Stimulated activated naive B cell treated with anti-CD40 and anti-IgM and Interleukin-4, amounts not matched to agents 10 μg/mL and 1 μg/mL and 100 μg/mL, for 72 hours (primary cell): ENCODE measurements at regions not wholly inside any gene's neighbourhood (a gene's known extent, or its start where the extent isn't known, plus 50 kb on each side); places are given as distances from the start of the nearest gene placed in this dataset.
"Not testable (repeated sequence)": the region's sequence is repeated elsewhere in the genome, so short reads cannot be mapped to it uniquely, and the experiment has no call there.

Experiments
- ATAC-seq, 2 donors: fragments of 150-1000 bp; cut with Tn5 transposase; replicated peaks; 2 replicates each; pipeline ENCODE4 v1.10.0; 2021; ENCODE audit warnings: moderate library complexity in 1 of 2
- DNase-seq: peaks from one replicate; pipeline ENCODE4 v3.0.0; 2021
- H3K27ac Mint-ChIP-seq: one replicate; pipeline ENCODE4 v1.8.0; 2022; ENCODE audit warnings: mild to moderate bottlenecking, mixed read lengths
- H3K27me3 Mint-ChIP-seq, 2 donors: one replicate each; pipeline ENCODE4 v1.8.0; 2022; ENCODE audit warnings: mixed read lengths in 2 of 2
- H3K36me3 Mint-ChIP-seq, 2 donors: one replicate each; pipeline ENCODE4 v1.8.0; 2022; ENCODE audit warnings: mixed read lengths in 2 of 2, mild to moderate bottlenecking in 1 of 2
- H3K4me1 Mint-ChIP-seq, 2 donors: one replicate each; pipeline ENCODE4 v1.8.0; 2022; ENCODE audit warnings: mixed read lengths in 2 of 2, mild to moderate bottlenecking in 1 of 2
- H3K4me3 Mint-ChIP-seq, 2 donors: one replicate each; pipeline ENCODE4 v1.8.0; 2022; ENCODE audit warnings: mild to moderate bottlenecking in 2 of 2, mixed read lengths in 2 of 2, moderate library complexity in 1 of 2
- H3K9me3 Mint-ChIP-seq, 2 donors: one replicate each; pipeline ENCODE4 v1.8.0; 2022; ENCODE audit warnings: mixed read lengths in 2 of 2, mild to moderate bottlenecking in 1 of 2

- H3K9me3 Mint-ChIP-seq, H3K36me3 Mint-ChIP-seq, DNase-seq, H3K27me3 Mint-ChIP-seq, H3K4me3 Mint-ChIP-seq, ATAC-seq, H3K4me1 Mint-ChIP-seq, H3K27ac Mint-ChIP-seq: not testable (repeated sequence)
Observed at GRCh38 chr15:84500165-84500889, 100.5 kb upstream of the ZSCAN2 start.

- not testable (repeated sequence) for H3K4me3 Mint-ChIP-seq
Observed at GRCh38 chr15:84503101-84503500, 97.7 kb upstream of the ZSCAN2 start.

GRCh38 chr15:84505552-84505951 lies 95.3 kb upstream of the ZSCAN2 start:
- ATAC-seq, H3K4me1 Mint-ChIP-seq, H3K4me3 Mint-ChIP-seq, H3K27me3 Mint-ChIP-seq, DNase-seq, H3K9me3 Mint-ChIP-seq, H3K36me3 Mint-ChIP-seq, H3K27ac Mint-ChIP-seq: not testable (repeated sequence)

More at GRCh38 chr15:84503101-84503500, 97.7 kb upstream of the ZSCAN2 start:
- not testable (repeated sequence) for H3K27me3 Mint-ChIP-seq, ATAC-seq, DNase-seq, H3K27ac Mint-ChIP-seq, H3K9me3 Mint-ChIP-seq, H3K36me3 Mint-ChIP-seq, H3K4me1 Mint-ChIP-seq

- H3K4me1 Mint-ChIP-seq, H3K9me3 Mint-ChIP-seq, H3K27me3 Mint-ChIP-seq, ATAC-seq, H3K27ac Mint-ChIP-seq, DNase-seq, H3K36me3 Mint-ChIP-seq, H3K4me3 Mint-ChIP-seq: not testable (repeated sequence)
Observed at GRCh38 chr15:84512324-84512723, 88.5 kb upstream of the ZSCAN2 start.

GRCh38 chr15:84516773-84517172 lies 84.0 kb upstream of the ZSCAN2 start:
- not testable (repeated sequence) for H3K4me3 Mint-ChIP-seq, H3K27me3 Mint-ChIP-seq, ATAC-seq, DNase-seq, H3K9me3 Mint-ChIP-seq, H3K27ac Mint-ChIP-seq, H3K4me1 Mint-ChIP-seq, H3K36me3 Mint-ChIP-seq

- DNase-seq, H3K27ac Mint-ChIP-seq, ATAC-seq, H3K9me3 Mint-ChIP-seq, H3K27me3 Mint-ChIP-seq, H3K4me3 Mint-ChIP-seq, H3K36me3 Mint-ChIP-seq, H3K4me1 Mint-ChIP-seq: not testable (repeated sequence)
Observed at GRCh38 chr15:84525491-84526344, 75.1 kb upstream of the ZSCAN2 start.

- H3K36me3 Mint-ChIP-seq, H3K9me3 Mint-ChIP-seq, H3K27me3 Mint-ChIP-seq, ATAC-seq, DNase-seq, H3K4me1 Mint-ChIP-seq, H3K27ac Mint-ChIP-seq, H3K4me3 Mint-ChIP-seq: not testable (repeated sequence)
Observed at GRCh38 chr15:84530751-84531150, 70.1 kb upstream of the ZSCAN2 start.

- not testable (repeated sequence) for H3K36me3 Mint-ChIP-seq, H3K4me1 Mint-ChIP-seq
Observed at GRCh38 chr15:84531223-84531622, 69.6 kb upstream of the ZSCAN2 start.

GRCh38 chr15:84531709-84532367 lies 69.0 kb upstream of the ZSCAN2 start:
- not testable (repeated sequence) for H3K4me1 Mint-ChIP-seq, H3K27me3 Mint-ChIP-seq, H3K27ac Mint-ChIP-seq, H3K4me3 Mint-ChIP-seq, H3K9me3 Mint-ChIP-seq, H3K36me3 Mint-ChIP-seq, DNase-seq, ATAC-seq

More at GRCh38 chr15:84531223-84531622, 69.6 kb upstream of the ZSCAN2 start:
- ATAC-seq, H3K27ac Mint-ChIP-seq, H3K9me3 Mint-ChIP-seq, DNase-seq, H3K4me3 Mint-ChIP-seq, H3K27me3 Mint-ChIP-seq: not testable (repeated sequence)

- not testable (repeated sequence) for H3K4me3 Mint-ChIP-seq, H3K27me3 Mint-ChIP-seq, H3K36me3 Mint-ChIP-seq, ATAC-seq, H3K4me1 Mint-ChIP-seq, H3K27ac Mint-ChIP-seq, H3K9me3 Mint-ChIP-seq, DNase-seq
Observed at GRCh38 chr15:84533705-84534104, 67.1 kb upstream of the ZSCAN2 start.

- not testable (repeated sequence) for H3K4me1 Mint-ChIP-seq, H3K4me3 Mint-ChIP-seq
Observed at GRCh38 chr15:84534561-84535235, 66.1 kb upstream of the ZSCAN2 start.

GRCh38 chr15:84536181-84536580 lies 64.6 kb upstream of the ZSCAN2 start:
- ATAC-seq, H3K4me3 Mint-ChIP-seq, H3K27me3 Mint-ChIP-seq, H3K9me3 Mint-ChIP-seq, H3K4me1 Mint-ChIP-seq, H3K27ac Mint-ChIP-seq, DNase-seq: not testable (repeated sequence)
- H3K36me3 Mint-ChIP-seq = peaks cover 11 to 16% of the 10 kb centered on the region in 2 donors

More at GRCh38 chr15:84534561-84535235, 66.1 kb upstream of the ZSCAN2 start:
- H3K27me3 Mint-ChIP-seq, DNase-seq, ATAC-seq, H3K27ac Mint-ChIP-seq, H3K9me3 Mint-ChIP-seq: not testable (repeated sequence)
- peaks cover 8 to 11% of the 10 kb centered on the region in 2 donors for H3K36me3 Mint-ChIP-seq

GRCh38 chr15:84544586-84544985 lies 56.2 kb upstream of the ZSCAN2 start:
- not testable (repeated sequence) for H3K4me3 Mint-ChIP-seq, H3K27me3 Mint-ChIP-seq, DNase-seq, H3K9me3 Mint-ChIP-seq, H3K27ac Mint-ChIP-seq, H3K4me1 Mint-ChIP-seq, ATAC-seq
- H3K36me3 Mint-ChIP-seq = peaks cover 17 to 36% of the 10 kb centered on the region in 2 donors

GRCh38 chr15:84547150-84547549 lies 53.7 kb upstream of the ZSCAN2 start:
- peaks cover 14 to 29% of the 10 kb centered on the region in 2 donors for H3K36me3 Mint-ChIP-seq
- H3K27ac Mint-ChIP-seq = not testable (repeated sequence)

More at GRCh38 chr15:84547150-84547549, 53.7 kb upstream of the ZSCAN2 start:
- not testable (repeated sequence) for H3K4me3 Mint-ChIP-seq, H3K9me3 Mint-ChIP-seq, DNase-seq, H3K27me3 Mint-ChIP-seq, ATAC-seq, H3K4me1 Mint-ChIP-seq
